Type B pancreatic cell (in vitro differentiated cells): ENCODE measurements at regions not wholly inside any gene's neighbourhood (a gene's known extent, or its start where the extent isn't known, plus 50 kb on each side); places are given as distances from the start of the nearest gene placed in this dataset.
A peak's percentile ranks its signal among the peaks of the same experiment; 100 is the strongest.
"Not testable (repeated sequence)": the region's sequence is repeated elsewhere in the genome, so short reads cannot be mapped to it uniquely, and the experiment has no call there.

Experiments
- DNase-seq: peaks from one replicate; pipeline ENCODE4 v3.0.0; 2021; ENCODE audit warnings: mixed read lengths; ENCODE audit not compliant: unreplicated experiment; ENCODE audit errors: extremely low spot score
- H3K27ac Mint-ChIP-seq: 2 replicates; pipeline ENCODE4 v1.8.0; 2021; ENCODE audit warnings: mild to moderate bottlenecking, mixed read lengths
- H3K27me3 Mint-ChIP-seq: 2 replicates; pipeline ENCODE4 v1.8.0; 2021; ENCODE audit warnings: mixed read lengths
- H3K36me3 Mint-ChIP-seq: 2 replicates; pipeline ENCODE4 v1.8.0; 2021; ENCODE audit warnings: mixed read lengths
- H3K4me1 Mint-ChIP-seq: one replicate; pipeline ENCODE4 v1.8.0; 2021; ENCODE audit warnings: mixed read lengths; ENCODE audit not compliant: unreplicated experiment
- H3K4me3 Mint-ChIP-seq: 2 replicates; pipeline ENCODE4 v1.8.0; 2021; ENCODE audit warnings: mild to moderate bottlenecking, mixed read lengths
- H3K9me3 Mint-ChIP-seq: 2 replicates; pipeline ENCODE4 v1.8.0; 2021; ENCODE audit warnings: mixed read lengths
- CTCF ChIP-seq: fragments of 200-600 bp; sonication (generic); conservative IDR thresholded peaks from 2 replicates; pipeline ENCODE4 v1.5.0; 2021; ENCODE audit warnings: antibody characterized with exemption, mild to moderate bottlenecking

DNA sequence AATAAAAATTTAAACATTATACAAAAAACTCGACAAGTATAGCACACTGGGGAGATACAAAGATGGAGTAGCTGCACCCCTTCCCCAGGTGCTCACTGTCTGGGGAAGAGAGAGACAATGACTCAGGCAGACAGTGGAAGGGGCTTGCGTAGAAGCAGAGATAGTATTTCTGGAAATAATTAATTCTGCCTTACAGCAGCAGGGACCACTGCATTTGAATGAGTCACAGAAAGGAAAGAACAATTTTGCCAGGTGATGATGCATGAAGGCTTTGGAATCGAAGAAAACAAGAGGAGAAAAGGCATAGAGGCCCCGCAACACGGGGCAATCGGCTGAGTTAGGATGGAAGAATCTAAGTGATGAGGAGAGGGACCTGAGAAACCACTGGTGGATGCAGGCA, 447.4 kb downstream of the EFNB2 start:
- Mint-ChIP-seq H3K4me1 (peaks cover 4% of the 10 kb centered on the region), H3K27ac (no peak overlapping the region), H3K36me3 (no peaks in the 10 kb centered on the region), H3K4me3 (no peak overlapping the region), H3K27me3 (peaks cover 5% of the 10 kb centered on the region), H3K9me3 (no peaks in the 10 kb centered on the region)
- no peak for DNase-seq
- no peak for TF ChIP-seq CTCF

DNA sequence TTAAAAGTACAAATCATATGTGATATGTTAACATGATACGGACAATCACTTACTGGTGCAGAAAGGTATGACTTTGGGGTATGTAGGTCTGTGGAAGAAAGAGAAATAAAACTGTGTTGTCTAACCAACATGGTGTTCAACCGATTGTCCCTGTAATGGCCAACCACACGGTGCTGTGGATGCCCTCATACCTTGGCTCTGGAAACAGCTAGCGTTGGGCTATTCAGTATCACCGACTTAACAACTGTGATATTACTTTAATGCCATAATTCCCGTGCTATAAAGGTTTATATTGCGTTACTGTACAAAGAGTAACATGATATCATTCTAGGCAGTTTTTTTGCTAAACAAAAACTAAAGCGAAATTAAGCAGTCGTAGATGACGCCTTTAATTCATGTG, 448.3 kb downstream of the EFNB2 start:
- H3K4me3 Mint-ChIP-seq = no peak overlapping the region
- H3K4me1 Mint-ChIP-seq = peaks cover 4% of the 10 kb centered on the region
- H3K27ac Mint-ChIP-seq = no peak overlapping the region
- DNase-seq = no peak
- no peak for TF ChIP-seq CTCF
- H3K27me3 Mint-ChIP-seq = peaks cover 5% of the 10 kb centered on the region
- no peaks in the 10 kb centered on the region for H3K9me3 Mint-ChIP-seq
- no peaks in the 10 kb centered on the region for H3K36me3 Mint-ChIP-seq

DNA sequence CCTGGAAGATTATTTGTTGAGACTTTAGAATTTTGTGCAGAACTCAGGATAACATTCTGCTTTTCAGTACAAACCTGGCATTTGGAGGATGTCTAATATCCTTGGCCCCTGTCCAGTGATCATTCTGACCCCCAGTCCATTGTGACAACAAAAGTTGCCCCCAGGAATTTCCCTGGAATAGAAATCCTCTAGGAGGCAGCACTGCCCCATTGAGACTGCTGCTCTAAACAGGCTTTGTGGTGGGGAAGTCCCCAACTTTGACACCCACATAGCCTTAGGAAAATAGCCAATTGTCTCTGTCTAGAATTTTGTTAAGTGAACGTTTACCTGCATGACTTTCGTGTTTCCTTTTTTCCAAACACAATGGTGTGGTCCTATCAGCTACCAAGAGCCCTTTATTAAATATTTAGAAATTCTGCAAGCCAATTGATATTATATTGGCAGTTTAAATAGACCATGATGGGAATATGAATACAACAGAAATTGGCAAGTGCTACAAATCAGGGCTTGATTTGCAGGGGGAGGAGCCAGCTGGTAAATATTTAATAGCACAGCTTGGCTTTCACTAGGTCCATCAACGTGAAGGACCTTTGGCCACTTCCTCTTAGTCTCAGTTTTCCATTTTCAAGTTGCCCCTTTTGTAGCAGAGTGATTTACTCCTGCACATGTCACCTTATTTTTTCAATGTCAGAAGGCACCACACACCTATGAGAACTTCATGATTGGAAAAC, 451.7 kb downstream of the EFNB2 start:
- Mint-ChIP-seq H3K9me3 (peaks cover 8% of the 10 kb centered on the region), H3K4me1 (peaks cover 4% of the 10 kb centered on the region), H3K27me3 (peaks cover 5% of the 10 kb centered on the region), H3K36me3 (no peaks in the 10 kb centered on the region), H3K4me3 (no peak overlapping the region), H3K27ac (no peak overlapping the region)
- DNase-seq = no peak
- peak; percentile 55 for TF ChIP-seq CTCF

DNA sequence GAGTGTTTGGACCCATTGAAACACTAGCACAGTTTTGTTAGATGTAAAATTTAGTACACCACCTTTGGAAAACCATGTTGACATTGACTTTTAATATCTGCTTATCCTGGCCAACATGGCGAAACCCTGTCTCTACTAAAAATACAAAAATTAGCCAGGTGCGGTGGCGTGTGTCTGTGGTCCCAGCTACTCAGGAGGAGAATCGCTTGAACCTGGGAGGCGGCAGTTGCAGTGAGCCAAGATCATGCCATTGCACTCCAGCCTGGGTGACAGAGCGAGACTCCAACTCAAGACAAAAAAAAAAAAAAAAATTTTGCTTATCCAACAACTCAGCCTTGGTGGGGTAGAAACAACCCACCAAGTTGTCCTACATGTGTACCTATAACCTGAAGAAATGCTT, 454.2 kb downstream of the EFNB2 start:
- H3K27me3 Mint-ChIP-seq, H3K27ac Mint-ChIP-seq, H3K9me3 Mint-ChIP-seq, H3K4me3 Mint-ChIP-seq, DNase-seq, H3K4me1 Mint-ChIP-seq, H3K36me3 Mint-ChIP-seq: not testable (repeated sequence)

GRCh38 chr13:106078191-106078590, 457.3 kb downstream of the EFNB2 start:
- TF ChIP-seq CTCF = no peak
- Mint-ChIP-seq H3K4me1 (peaks cover 8% of the 10 kb centered on the region), H3K4me3 (no peak overlapping the region), H3K36me3 (no peaks in the 10 kb centered on the region), H3K9me3 (peaks cover 8% of the 10 kb centered on the region), H3K27me3 (no peaks in the 10 kb centered on the region), H3K27ac (no peak overlapping the region)
- no peak for DNase-seq

DNA sequence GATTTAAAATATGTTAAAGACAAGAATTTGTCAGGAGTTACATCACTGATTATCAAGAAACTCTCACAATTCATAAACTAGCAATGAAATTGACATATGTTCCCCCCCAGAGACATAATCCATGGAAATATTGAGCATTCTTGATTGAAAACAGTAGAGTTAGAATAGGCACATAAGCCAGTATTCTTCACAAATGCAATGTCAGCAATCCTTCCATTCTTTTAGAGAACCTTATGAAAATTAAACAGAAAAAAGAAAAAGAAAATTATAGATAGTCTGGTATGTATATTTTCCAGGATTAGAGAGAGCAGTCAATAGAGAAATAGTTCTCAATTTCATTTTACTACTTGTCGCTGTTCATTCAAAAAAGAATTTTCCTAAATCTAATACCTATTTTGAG, 458.4 kb downstream of the EFNB2 start:
- Mint-ChIP-seq H3K27ac (no peak overlapping the region), H3K4me1 (peaks cover 8% of the 10 kb centered on the region), H3K4me3 (no peak overlapping the region), H3K9me3 (peaks cover 8% of the 10 kb centered on the region), H3K27me3 (no peaks in the 10 kb centered on the region), H3K36me3 (no peaks in the 10 kb centered on the region)
- no peak for TF ChIP-seq CTCF
- DNase-seq = no peak
